ENCODE measurements at regions not wholly inside any gene's neighbourhood (a gene's known extent, or its start where the extent isn't known, plus 50 kb on each side); places are given as distances from the start of the nearest gene placed in this dataset.

- Mint-ChIP-seq H3K36me3 (no peaks in the 10 kb centered on the region), H3K4me1 (no peaks in the 10 kb centered on the region), H3K9me3 (no peaks in the 10 kb centered on the region), H3K4me3 (no peak overlapping the region), H3K27ac (no peak overlapping the region), H3K27me3 (no peaks in the 10 kb centered on the region)
- ATAC-seq (ENCODE audit: low read depth) (no peak), DNase-seq (no peak)
- POLR2A ChIA-PET, result no interaction called here
Observed at GRCh38 chr2:83705146-83705545, 753.9 kb downstream of the SUCLG1 start.

GRCh38 chr2:83703598-83703997 is 755.5 kb downstream of the SUCLG1 start:
- POLR2A ChIA-PET, result no interaction called here
- no peak for ATAC-seq (ENCODE audit: low read depth)
- H3K27ac Mint-ChIP-seq, result no peak overlapping the region
- no peaks in the 10 kb centered on the region for H3K4me1 Mint-ChIP-seq
- H3K36me3 Mint-ChIP-seq, result no peaks in the 10 kb centered on the region
- no peaks in the 10 kb centered on the region for H3K9me3 Mint-ChIP-seq
- no peak overlapping the region for H3K4me3 Mint-ChIP-seq
- no peak for DNase-seq
- no peaks in the 10 kb centered on the region for H3K27me3 Mint-ChIP-seq

- Mint-ChIP-seq H3K36me3 (no peaks in the 10 kb centered on the region), H3K4me3 (no peak overlapping the region), H3K4me1 (no peaks in the 10 kb centered on the region), H3K9me3 (peaks cover 3% of the 10 kb centered on the region), H3K27ac (no peak overlapping the region), H3K27me3 (no peaks in the 10 kb centered on the region)
- POLR2A ChIA-PET, result no interaction called here
- ATAC-seq (ENCODE audit: low read depth) (no peak), DNase-seq (no peak)
Observed at GRCh38 chr2:83696838-83697237, 762.2 kb downstream of the SUCLG1 start.

GRCh38 chr2:83695530-83695929 is 763.5 kb downstream of the SUCLG1 start:
- Mint-ChIP-seq H3K4me1 (no peaks in the 10 kb centered on the region), H3K27me3 (no peaks in the 10 kb centered on the region), H3K4me3 (no peak overlapping the region), H3K9me3 (peaks cover 3% of the 10 kb centered on the region), H3K36me3 (no peaks in the 10 kb centered on the region), H3K27ac (no peak overlapping the region)
- ATAC-seq (ENCODE audit: low read depth) (no peak), DNase-seq (no peak)
- POLR2A ChIA-PET, result no interaction called here

GRCh38 chr2:83695037-83695436 is 764.0 kb downstream of the SUCLG1 start:
- POLR2A ChIA-PET, result no interaction called here
- Mint-ChIP-seq H3K27ac (no peak overlapping the region), H3K27me3 (no peaks in the 10 kb centered on the region), H3K4me1 (no peaks in the 10 kb centered on the region), H3K9me3 (peaks cover 3% of the 10 kb centered on the region), H3K4me3 (no peak overlapping the region), H3K36me3 (no peaks in the 10 kb centered on the region)
- no peak for ATAC-seq (ENCODE audit: low read depth)
- DNase-seq, result no peak

- POLR2A ChIA-PET, result no interaction called here
- H3K4me3 Mint-ChIP-seq, result no peak overlapping the region
- ATAC-seq (ENCODE audit: low read depth) (no peak), DNase-seq (no peak)
- H3K9me3 Mint-ChIP-seq, result peaks cover 1% of the 10 kb centered on the region
- no peaks in the 10 kb centered on the region for H3K36me3 Mint-ChIP-seq
- H3K4me1 Mint-ChIP-seq, result no peaks in the 10 kb centered on the region
- H3K27ac Mint-ChIP-seq, result no peak overlapping the region
- H3K27me3 Mint-ChIP-seq, result no peaks in the 10 kb centered on the region
Observed at GRCh38 chr2:83689402-83689801, 769.7 kb downstream of the SUCLG1 start.

- Mint-ChIP-seq H3K4me3 (no peak overlapping the region), H3K9me3 (no peaks in the 10 kb centered on the region)
Observed at GRCh38 chr2:83686863-83687262, 772.2 kb downstream of the SUCLG1 start.

GRCh38 chr2:83674050-83674449 is 785.0 kb downstream of the SUCLG1 start:
- POLR2A ChIA-PET, result no interaction called here
- Mint-ChIP-seq H3K9me3 (peaks cover 12% of the 10 kb centered on the region), H3K36me3 (no peaks in the 10 kb centered on the region), H3K4me3 (no peak overlapping the region), H3K4me1 (no peaks in the 10 kb centered on the region), H3K27me3 (no peaks in the 10 kb centered on the region), H3K27ac (no peak overlapping the region)
- ATAC-seq (ENCODE audit: low read depth), result no peak
- no peak for DNase-seq

More at GRCh38 chr2:83686863-83687262, 772.2 kb downstream of the SUCLG1 start:
- Mint-ChIP-seq H3K4me1 (no peaks in the 10 kb centered on the region), H3K27me3 (no peaks in the 10 kb centered on the region), H3K36me3 (no peaks in the 10 kb centered on the region), H3K27ac (no peak overlapping the region)
- POLR2A ChIA-PET, result no interaction called here
- ATAC-seq (ENCODE audit: low read depth) (no peak), DNase-seq (no peak)

- H3K27me3 Mint-ChIP-seq, result no peaks in the 10 kb centered on the region
- ATAC-seq (ENCODE audit: low read depth), result no peak
- H3K36me3 Mint-ChIP-seq, result no peaks in the 10 kb centered on the region
- H3K4me3 Mint-ChIP-seq, result no peak overlapping the region
- no peaks in the 10 kb centered on the region for H3K4me1 Mint-ChIP-seq
- DNase-seq, result no peak
- POLR2A ChIA-PET, result no interaction called here
- H3K27ac Mint-ChIP-seq, result no peak overlapping the region
- H3K9me3 Mint-ChIP-seq, result no peaks in the 10 kb centered on the region
Observed at GRCh38 chr2:83665894-83666293, 793.2 kb downstream of the SUCLG1 start.

GRCh38 chr2:83665154-83665553 is 793.9 kb downstream of the SUCLG1 start:
- DNase-seq, result no peak
- no peak for ATAC-seq (ENCODE audit: low read depth)
- POLR2A ChIA-PET, result no interaction called here
- Mint-ChIP-seq H3K36me3 (no peaks in the 10 kb centered on the region), H3K9me3 (no peaks in the 10 kb centered on the region), H3K4me3 (no peak overlapping the region), H3K27me3 (no peaks in the 10 kb centered on the region), H3K4me1 (no peaks in the 10 kb centered on the region), H3K27ac (no peak overlapping the region)

GRCh38 chr2:83661711-83662110 is 797.4 kb downstream of the SUCLG1 start:
- no peaks in the 10 kb centered on the region for H3K4me1 Mint-ChIP-seq
- ATAC-seq (ENCODE audit: low read depth), result no peak
- H3K27ac Mint-ChIP-seq, result no peak overlapping the region
- H3K9me3 Mint-ChIP-seq, result no peaks in the 10 kb centered on the region
- no peaks in the 10 kb centered on the region for H3K36me3 Mint-ChIP-seq
- H3K27me3 Mint-ChIP-seq, result no peaks in the 10 kb centered on the region
- POLR2A ChIA-PET, result no interaction called here
- DNase-seq, result no peak
- H3K4me3 Mint-ChIP-seq, result no peak overlapping the region

GRCh38 chr2:83654091-83654611 is 804.9 kb downstream of the SUCLG1 start:
- H3K27me3 Mint-ChIP-seq, result no peaks in the 10 kb centered on the region
- H3K36me3 Mint-ChIP-seq, result no peaks in the 10 kb centered on the region
- no peak overlapping the region for H3K27ac Mint-ChIP-seq
- DNase-seq (no peak), ATAC-seq (ENCODE audit: low read depth) (no peak)
- H3K4me1 Mint-ChIP-seq, result no peaks in the 10 kb centered on the region
- H3K9me3 Mint-ChIP-seq, result no peaks in the 10 kb centered on the region
- POLR2A ChIA-PET, result no interaction called here
- no peak overlapping the region for H3K4me3 Mint-ChIP-seq

GRCh38 chr2:83650898-83651297 is 808.2 kb downstream of the SUCLG1 start:
- Mint-ChIP-seq H3K27me3 (no peaks in the 10 kb centered on the region), H3K4me1 (no peaks in the 10 kb centered on the region), H3K27ac (no peak overlapping the region), H3K36me3 (no peaks in the 10 kb centered on the region), H3K4me3 (no peak overlapping the region), H3K9me3 (no peaks in the 10 kb centered on the region)
- ATAC-seq (ENCODE audit: low read depth) (no peak), DNase-seq (no peak)
- POLR2A ChIA-PET, result no interaction called here

GRCh38 chr2:83650161-83650560 is 808.9 kb downstream of the SUCLG1 start:
- Mint-ChIP-seq H3K4me1 (no peaks in the 10 kb centered on the region), H3K36me3 (no peaks in the 10 kb centered on the region)

GRCh38 chr2:83640506-83640905 is 818.6 kb downstream of the SUCLG1 start:
- DNase-seq (no peak), ATAC-seq (ENCODE audit: low read depth) (no peak)
- Mint-ChIP-seq H3K36me3 (no peaks in the 10 kb centered on the region), H3K9me3 (no peaks in the 10 kb centered on the region), H3K4me1 (no peaks in the 10 kb centered on the region), H3K27me3 (no peaks in the 10 kb centered on the region), H3K27ac (no peak overlapping the region), H3K4me3 (no peak overlapping the region)
- POLR2A ChIA-PET, result no interaction called here

More at GRCh38 chr2:83650161-83650560, 808.9 kb downstream of the SUCLG1 start:
- Mint-ChIP-seq H3K27me3 (no peaks in the 10 kb centered on the region), H3K4me3 (no peak overlapping the region), H3K9me3 (no peaks in the 10 kb centered on the region), H3K27ac (no peak overlapping the region)
- ATAC-seq (ENCODE audit: low read depth), result no peak
- POLR2A ChIA-PET, result no interaction called here
- no peak for DNase-seq

All from activated naive CD8-positive, alpha-beta T cell treated with anti-CD3 and anti-CD28 coated beads, Interleukin-2, amount 10 ng/mL, durations not matched to agents 7 days and 5 days (primary cell).